Testis (tissue), 2 donors: ENCODE measurements at regions not wholly inside any gene's neighbourhood (a gene's known extent, or its start where the extent isn't known, plus 50 kb on each side); places are given as distances from the start of the nearest gene placed in this dataset.

Experiments
- DNase-seq: peaks from one replicate; pipeline ENCODE4 v3.0.0-alpha.2; 2019
- H3K27ac ChIP-seq, 2 donors: fragments of 200-600 bp; sonication (generic); one replicate each; pipeline ENCODE4 v1.5.1; 2019
- H3K27me3 ChIP-seq: fragments of 200-600 bp; sonication (generic); one replicate; pipeline ENCODE4 v1.5.1; 2019
- H3K36me3 ChIP-seq: fragments of 200-600 bp; sonication (generic); one replicate; pipeline ENCODE4 v1.5.1; 2017; ENCODE audit warnings: low read depth; ENCODE audit errors: missing control alignments
- H3K4me1 ChIP-seq: fragments of 200-600 bp; sonication (generic); one replicate; pipeline ENCODE4 v1.5.1; 2019
- H3K4me3 ChIP-seq, 2 donors: fragments of 200-600 bp; sonication (generic); one replicate each; pipeline ENCODE4 v1.5.1; 2017 to 2019
- H3K9me3 ChIP-seq: fragments of 200-600 bp; sonication (generic); one replicate; pipeline ENCODE4 v1.5.1; 2017
- CTCF ChIP-seq, 3 experiments: fragments of 450-650 bp in 2 of 3; fragments of 200-600 bp in 1 of 3; sonication (generic) in 1 of 3; IDR thresholded peaks; one replicate each; pipeline ENCODE4 v1.5.1; 2016 to 2019; ENCODE audit warnings: antibody characterized with exemption in 3 of 3, mild to moderate bottlenecking in 2 of 3, moderate library complexity in 1 of 3
- POLR2A ChIP-seq: fragments of 450-650 bp; IDR thresholded peaks from one replicate; pipeline ENCODE4 v1.6.1; 2017; ENCODE audit warnings: antibody characterized with exemption, mild to moderate bottlenecking, moderate library complexity
- WGBS, 2 donors: methylation state at CpG; one replicate each; pipeline ENCODE4 v1.1.5; 2018; 5-methylcytosine and 5-hydroxymethylcytosine counted together
- intact Hi-C: fragments of 100-400 bp; cut with DNase I; formaldehyde crosslinking; loops from one replicate; pipeline ENCODE4 v1.15.1; 2023; ENCODE audit warnings: low total_unique reads

DNA sequence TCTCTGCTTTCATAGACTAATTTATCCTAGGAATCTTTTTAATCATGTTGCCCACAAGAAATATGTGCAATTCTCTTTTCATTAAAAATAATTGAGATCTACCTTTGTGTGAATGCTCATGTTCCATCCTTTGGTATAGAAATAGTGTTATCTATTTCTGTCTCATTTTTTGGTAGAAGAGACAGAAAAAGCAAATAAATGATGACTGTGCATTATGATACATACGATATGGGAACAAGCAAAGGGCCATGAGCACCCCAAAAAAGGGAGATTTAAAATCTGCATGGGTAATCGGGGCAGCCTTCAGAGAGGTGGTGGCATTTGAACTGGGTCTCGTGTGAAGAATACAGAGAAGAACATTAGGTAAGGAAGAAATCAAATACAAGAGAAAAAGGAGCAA, 1197.5 kb upstream of the AUTS2 start:
- Histone ChIP-seq H3K27ac (no peak overlapping the region), H3K36me3 (no peaks in the 10 kb centered on the region), H3K4me1 (no peaks in the 10 kb centered on the region), H3K4me3 (no peak overlapping the region), H3K27me3 (no peaks in the 10 kb centered on the region), H3K9me3 (no peaks in the 10 kb centered on the region)
- intact Hi-C loops, result no loop called here
- no peak for DNase-seq
- TF ChIP-seq CTCF (IDR thresholded peaks at IDR 0.05), result no peak
- TF ChIP-seq POLR2A, result no peak
- 89 to 93% methylated on average over 3 of the region's 3 CpGs for WGBS, 2 donors

DNA sequence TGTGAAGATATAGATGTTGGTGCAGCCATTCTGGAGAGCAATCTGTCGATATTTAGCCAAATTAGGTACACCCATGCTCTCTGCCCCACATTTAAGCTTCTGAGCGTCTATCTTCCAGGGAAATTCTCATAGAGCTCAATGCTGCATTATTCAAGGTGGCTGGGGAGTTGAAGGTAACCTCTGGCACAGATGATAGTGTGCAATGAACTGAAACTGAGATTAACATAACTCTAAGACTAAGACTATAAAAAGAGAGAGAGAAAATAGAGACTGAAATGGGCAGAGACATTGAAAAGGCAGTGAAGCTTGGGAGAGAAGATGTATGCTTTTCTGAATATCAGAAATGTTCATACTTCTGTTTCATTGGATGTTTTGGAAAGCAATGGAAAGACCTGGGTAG, 1197.0 kb upstream of the AUTS2 start:
- H3K4me1 ChIP-seq, result no peaks in the 10 kb centered on the region
- no peak for TF ChIP-seq CTCF (IDR thresholded peaks at IDR 0.05)
- H3K9me3 ChIP-seq, result no peaks in the 10 kb centered on the region
- no peaks in the 10 kb centered on the region for H3K36me3 ChIP-seq
- intact Hi-C loops, result no loop called here
- no peak overlapping the region for H3K4me3 ChIP-seq
- 85 to 86% methylated on average over 2 of the region's 2 CpGs for WGBS, 2 donors
- no peaks in the 10 kb centered on the region for H3K27me3 ChIP-seq
- no peak for DNase-seq
- no peak overlapping the region for H3K27ac ChIP-seq

GRCh38 chr7:68406480-68406879, 1191.8 kb upstream of the AUTS2 start:
- WGBS, 2 donors, result 56 to 58% methylated on average over 4 of the region's 4 CpGs
- TF ChIP-seq CTCF (IDR thresholded peaks at IDR 0.05) (no peak), POLR2A (no peak)
- intact Hi-C loops, result no loop called here
- H3K4me1 ChIP-seq, result no peaks in the 10 kb centered on the region
- no peak overlapping the region for H3K27ac ChIP-seq
- no peak for DNase-seq
- no peak overlapping the region for H3K4me3 ChIP-seq
- H3K36me3 ChIP-seq, result no peaks in the 10 kb centered on the region
- no peaks in the 10 kb centered on the region for H3K9me3 ChIP-seq
- no peaks in the 10 kb centered on the region for H3K27me3 ChIP-seq

- H3K4me3 ChIP-seq, result no peak overlapping the region
- no peaks in the 10 kb centered on the region for H3K36me3 ChIP-seq
- no peaks in the 10 kb centered on the region for H3K9me3 ChIP-seq
- DNase-seq, result no peak
- intact Hi-C loops, result no loop called here
- H3K27ac ChIP-seq, result no peak overlapping the region
- no peaks in the 10 kb centered on the region for H3K27me3 ChIP-seq
- H3K4me1 ChIP-seq, result no peaks in the 10 kb centered on the region
- no peak for TF ChIP-seq CTCF (IDR thresholded peaks at IDR 0.05)
- no peak for TF ChIP-seq POLR2A
Measured at GRCh38 chr7:68407460-68407859, 1190.8 kb upstream of the AUTS2 start.

- H3K4me1 ChIP-seq, result no peaks in the 10 kb centered on the region
- no peaks in the 10 kb centered on the region for H3K9me3 ChIP-seq
- H3K27ac ChIP-seq, result no peak overlapping the region
- H3K4me3 ChIP-seq, result no peak overlapping the region
- TF ChIP-seq CTCF (IDR thresholded peaks at IDR 0.05) (no peak), POLR2A (no peak)
- no peak for DNase-seq
- no peaks in the 10 kb centered on the region for H3K36me3 ChIP-seq
- 90 to 95% methylated on average over 1 of the region's 1 CpG for WGBS, 2 donors
- H3K27me3 ChIP-seq, result no peaks in the 10 kb centered on the region
- intact Hi-C loops, result no loop called here
Measured at GRCh38 chr7:68408873-68409272, 1189.4 kb upstream of the AUTS2 start.
